ENCODE measurements at regions not wholly inside any gene's neighbourhood (a gene's known extent, or its start where the extent isn't known, plus 50 kb on each side); places are given as distances from the start of the nearest gene placed in this dataset.
"Not testable (repeated sequence)": the region's sequence is repeated elsewhere in the genome, so short reads cannot be mapped to it uniquely, and the experiment has no call there.

- no peak for DNase-seq
Observed at GRCh38 chr10:33893506-33893905, 559.0 kb upstream of the NRP1 start.

GRCh38 chr10:33889371-33889770 lies 554.9 kb upstream of the NRP1 start:
- no peak for DNase-seq

GRCh38 chr10:33887188-33887587 lies 552.7 kb upstream of the NRP1 start:
- DNase-seq = no peak

GRCh38 chr10:33886299-33886698 lies 551.8 kb upstream of the NRP1 start:
- no peak for DNase-seq

- DNase-seq = no peak
Observed at GRCh38 chr10:33884604-33885003, 550.1 kb upstream of the NRP1 start.

GRCh38 chr10:33883881-33884280 lies 549.4 kb upstream of the NRP1 start:
- no peak for DNase-seq

GRCh38 chr10:33882996-33883395 lies 548.5 kb upstream of the NRP1 start:
- no peak for DNase-seq

GRCh38 chr10:33880291-33880690 lies 545.8 kb upstream of the NRP1 start:
- DNase-seq = no peak

GRCh38 chr10:33878238-33878786 lies 543.8 kb upstream of the NRP1 start:
- DNase-seq = no peak

GRCh38 chr10:33876584-33877400 lies 542.3 kb upstream of the NRP1 start:
- DNase-seq = no peak

- no peak for DNase-seq
Observed at GRCh38 chr10:33875924-33876583, 541.6 kb upstream of the NRP1 start.

- DNase-seq = no peak
Observed at GRCh38 chr10:33871061-33871956, 536.8 kb upstream of the NRP1 start.

- no peak for DNase-seq
Observed at GRCh38 chr10:33869481-33869880, 535.0 kb upstream of the NRP1 start.

- no peak for DNase-seq
Observed at GRCh38 chr10:33869028-33869427, 534.6 kb upstream of the NRP1 start.

- not testable (repeated sequence) for DNase-seq
Observed at GRCh38 chr10:33867199-33867789, 532.8 kb upstream of the NRP1 start.

GRCh38 chr10:33863352-33863751 lies 528.9 kb upstream of the NRP1 start:
- DNase-seq = no peak

GRCh38 chr10:33862536-33863105 lies 528.2 kb upstream of the NRP1 start:
- no peak for DNase-seq

- DNase-seq = no peak
Observed at GRCh38 chr10:33861833-33862232, 527.4 kb upstream of the NRP1 start.

- DNase-seq = no peak
Observed at GRCh38 chr10:33861016-33861704, 526.7 kb upstream of the NRP1 start.

GRCh38 chr10:33860552-33860951 lies 526.1 kb upstream of the NRP1 start:
- no peak for DNase-seq

- no peak for DNase-seq
Observed at GRCh38 chr10:33859319-33860022, 525.0 kb upstream of the NRP1 start.

All from activated CD4-positive, alpha-beta T cell treated with anti-CD3 and anti-CD28 coated beads, Interleukin-10, Interleukin-2, amounts not matched to agents 100 ng/mL and 50 ng/mL, durations not matched to agents 16 hours and 8 hours (primary cell).